Gastrocnemius medialis (tissue), 4 donors: ENCODE measurements at regions not wholly inside any gene's neighbourhood (a gene's known extent, or its start where the extent isn't known, plus 50 kb on each side); places are given as distances from the start of the nearest gene placed in this dataset.

Experiments used
- POLR2A ChIP-seq, 2 donors: fragments of 450-650 bp; IDR thresholded peaks; one replicate each; pipeline ENCODE4 v1.6.1; 2017; ENCODE audit warnings: antibody characterized with exemption in 2 of 2, mild to moderate bottlenecking in 2 of 2, moderate library complexity in 2 of 2
- TF ChIP-seq, protein P1 (sequence below), 5 experiments: fragments of 450-650 bp in 3 of 5; fragments of 200-600 bp in 2 of 5; sonication (generic) in 2 of 5; IDR thresholded peaks in 4 of 5; conservative IDR thresholded peaks in 1 of 5; 1 replicate in 4 of 5; 2 replicates in 1 of 5; pipeline ENCODE4 v1.5.1; 2016 to 2019; ENCODE audit warnings: antibody characterized with exemption in 5 of 5, mild to moderate bottlenecking in 3 of 5, moderate library complexity in 3 of 5

DNA sequence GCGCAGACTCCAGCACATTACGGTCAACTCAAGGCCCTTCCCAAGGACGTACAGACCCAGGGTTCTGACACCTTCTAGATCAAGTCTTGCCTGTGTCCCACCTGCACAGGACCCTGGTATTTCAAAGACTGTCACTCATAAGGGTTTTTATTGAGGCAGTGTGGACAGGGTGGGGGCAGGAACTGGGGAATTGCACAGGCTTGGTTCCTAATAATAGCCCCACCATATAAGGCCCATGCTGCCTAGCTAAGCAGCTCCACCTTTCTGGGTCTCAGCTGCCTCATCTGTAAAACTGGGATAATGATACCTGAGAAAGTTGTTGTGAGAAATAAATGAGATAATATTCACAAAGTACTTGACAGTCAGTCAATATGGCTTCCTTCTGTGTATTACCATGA, 55.3 kb upstream of the PUM1 start:
- TF ChIP-seq, protein P1, sequence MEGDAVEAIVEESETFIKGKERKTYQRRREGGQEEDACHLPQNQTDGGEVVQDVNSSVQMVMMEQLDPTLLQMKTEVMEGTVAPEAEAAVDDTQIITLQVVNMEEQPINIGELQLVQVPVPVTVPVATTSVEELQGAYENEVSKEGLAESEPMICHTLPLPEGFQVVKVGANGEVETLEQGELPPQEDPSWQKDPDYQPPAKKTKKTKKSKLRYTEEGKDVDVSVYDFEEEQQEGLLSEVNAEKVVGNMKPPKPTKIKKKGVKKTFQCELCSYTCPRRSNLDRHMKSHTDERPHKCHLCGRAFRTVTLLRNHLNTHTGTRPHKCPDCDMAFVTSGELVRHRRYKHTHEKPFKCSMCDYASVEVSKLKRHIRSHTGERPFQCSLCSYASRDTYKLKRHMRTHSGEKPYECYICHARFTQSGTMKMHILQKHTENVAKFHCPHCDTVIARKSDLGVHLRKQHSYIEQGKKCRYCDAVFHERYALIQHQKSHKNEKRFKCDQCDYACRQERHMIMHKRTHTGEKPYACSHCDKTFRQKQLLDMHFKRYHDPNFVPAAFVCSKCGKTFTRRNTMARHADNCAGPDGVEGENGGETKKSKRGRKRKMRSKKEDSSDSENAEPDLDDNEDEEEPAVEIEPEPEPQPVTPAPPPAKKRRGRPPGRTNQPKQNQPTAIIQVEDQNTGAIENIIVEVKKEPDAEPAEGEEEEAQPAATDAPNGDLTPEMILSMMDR (IDR thresholded peaks at IDR 0.05 in 4 of 5, conservative IDR thresholded peaks at IDR 0.05 in 1 of 5) = no peak
- no peak for TF ChIP-seq POLR2A (IDR thresholded peaks at IDR 0.05)
